Prostate gland (tissue), 2 donors: ENCODE measurements at regions not wholly inside any gene's neighbourhood (a gene's known extent, or its start where the extent isn't known, plus 50 kb on each side); places are given as distances from the start of the nearest gene placed in this dataset.

Experiments used
- POLR2A ChIP-seq: fragments of 450-650 bp; IDR thresholded peaks from one replicate; pipeline ENCODE4 v1.6.1; 2016; ENCODE audit warnings: antibody characterized with exemption, mild to moderate bottlenecking
- POLR2AphosphoS5 ChIP-seq: sonication (generic); formaldehyde crosslinking; IDR thresholded peaks from one replicate; pipeline ENCODE4 v1.6.1; 2017; ENCODE audit warnings: antibody characterized with exemption
- TF ChIP-seq, protein P1 (sequence below), 4 experiments: fragments of 200-600 bp in 2 of 4; fragments of 450-650 bp in 2 of 4; sonication (generic) in 2 of 4; IDR thresholded peaks; 1 replicate in 3 of 4; 2 replicates in 1 of 4; pipeline ENCODE4 v1.5.1; 2016 to 2019; ENCODE audit warnings: antibody characterized with exemption in 4 of 4, mild to moderate bottlenecking in 2 of 4, moderate library complexity in 2 of 4

GRCh38 chr5:68066277-68066955 lies 149.1 kb upstream of the PIK3R1 start:
- TF ChIP-seq, protein P1, sequence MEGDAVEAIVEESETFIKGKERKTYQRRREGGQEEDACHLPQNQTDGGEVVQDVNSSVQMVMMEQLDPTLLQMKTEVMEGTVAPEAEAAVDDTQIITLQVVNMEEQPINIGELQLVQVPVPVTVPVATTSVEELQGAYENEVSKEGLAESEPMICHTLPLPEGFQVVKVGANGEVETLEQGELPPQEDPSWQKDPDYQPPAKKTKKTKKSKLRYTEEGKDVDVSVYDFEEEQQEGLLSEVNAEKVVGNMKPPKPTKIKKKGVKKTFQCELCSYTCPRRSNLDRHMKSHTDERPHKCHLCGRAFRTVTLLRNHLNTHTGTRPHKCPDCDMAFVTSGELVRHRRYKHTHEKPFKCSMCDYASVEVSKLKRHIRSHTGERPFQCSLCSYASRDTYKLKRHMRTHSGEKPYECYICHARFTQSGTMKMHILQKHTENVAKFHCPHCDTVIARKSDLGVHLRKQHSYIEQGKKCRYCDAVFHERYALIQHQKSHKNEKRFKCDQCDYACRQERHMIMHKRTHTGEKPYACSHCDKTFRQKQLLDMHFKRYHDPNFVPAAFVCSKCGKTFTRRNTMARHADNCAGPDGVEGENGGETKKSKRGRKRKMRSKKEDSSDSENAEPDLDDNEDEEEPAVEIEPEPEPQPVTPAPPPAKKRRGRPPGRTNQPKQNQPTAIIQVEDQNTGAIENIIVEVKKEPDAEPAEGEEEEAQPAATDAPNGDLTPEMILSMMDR (IDR thresholded peaks at IDR 0.05), result no peak
- TF ChIP-seq POLR2AphosphoS5, result no peak
- no peak for TF ChIP-seq POLR2A
